Left lung (tissue), 4 donors: ENCODE measurements at regions not wholly inside any gene's neighbourhood (a gene's known extent, or its start where the extent isn't known, plus 50 kb on each side); places are given as distances from the start of the nearest gene placed in this dataset.

Experiments
- ATAC-seq: fragments of 200-7000 bp; cut with Tn5 transposase; one replicate; pipeline ENCODE4 v1.9.1; 2020; ENCODE audit warnings: moderate library complexity
- DNase-seq, 4 donors: peaks; one replicate each; pipeline ENCODE4 v3.0.0-alpha.2; 2013 to 2020
- H3K27ac ChIP-seq, 2 donors: fragments of 200-600 bp; sonication (generic) in 1 of 2; one replicate each; pipeline versions ENCODE4 v1.5.0 to v1.8.0; 2020 to 2021
- H3K27me3 ChIP-seq, 2 donors: fragments of 200-600 bp; sonication (generic) in 1 of 2; one replicate each; pipeline versions ENCODE4 v1.5.0 to v1.8.0; 2020 to 2021
- H3K36me3 ChIP-seq, 2 donors: fragments of 200-600 bp; sonication (generic) in 1 of 2; one replicate each; pipeline versions ENCODE4 v1.5.0 to v1.8.0; 2020 to 2021
- H3K4me1 ChIP-seq, 2 donors: fragments of 200-600 bp; one replicate each; pipeline ENCODE4 v1.8.0; 2021
- H3K4me3 ChIP-seq, 2 donors: fragments of 200-600 bp; sonication (generic) in 1 of 2; one replicate each; pipeline versions ENCODE4 v1.5.0 to v1.8.0; 2020 to 2021; ENCODE audit warnings: mild to moderate bottlenecking in 1 of 2
- H3K9me3 ChIP-seq, 2 donors: fragments of 200-600 bp; sonication (generic) in 1 of 2; one replicate each; pipeline versions ENCODE4 v1.5.0 to v1.8.0; 2020 to 2021
- intact Hi-C, 2 donors: fragments of 100-400 bp; cut with DNase I; formaldehyde crosslinking; loops; one replicate each; pipeline versions ENCODE4 v1.11.2 to v1.14.2; 2022
- TF ChIP-seq, protein P1 (sequence below), 2 donors: fragments of 200-600 bp; sonication (generic) in 1 of 2; IDR thresholded peaks; one replicate each; pipeline versions ENCODE4 v1.5.0 to v1.8.0; 2021; ENCODE audit warnings: antibody characterized with exemption in 2 of 2
- donor health status: DM: no; HTN: yes; CAD: no.
- donor health status: DM: no; HTN: no; CAD: no.

DNA sequence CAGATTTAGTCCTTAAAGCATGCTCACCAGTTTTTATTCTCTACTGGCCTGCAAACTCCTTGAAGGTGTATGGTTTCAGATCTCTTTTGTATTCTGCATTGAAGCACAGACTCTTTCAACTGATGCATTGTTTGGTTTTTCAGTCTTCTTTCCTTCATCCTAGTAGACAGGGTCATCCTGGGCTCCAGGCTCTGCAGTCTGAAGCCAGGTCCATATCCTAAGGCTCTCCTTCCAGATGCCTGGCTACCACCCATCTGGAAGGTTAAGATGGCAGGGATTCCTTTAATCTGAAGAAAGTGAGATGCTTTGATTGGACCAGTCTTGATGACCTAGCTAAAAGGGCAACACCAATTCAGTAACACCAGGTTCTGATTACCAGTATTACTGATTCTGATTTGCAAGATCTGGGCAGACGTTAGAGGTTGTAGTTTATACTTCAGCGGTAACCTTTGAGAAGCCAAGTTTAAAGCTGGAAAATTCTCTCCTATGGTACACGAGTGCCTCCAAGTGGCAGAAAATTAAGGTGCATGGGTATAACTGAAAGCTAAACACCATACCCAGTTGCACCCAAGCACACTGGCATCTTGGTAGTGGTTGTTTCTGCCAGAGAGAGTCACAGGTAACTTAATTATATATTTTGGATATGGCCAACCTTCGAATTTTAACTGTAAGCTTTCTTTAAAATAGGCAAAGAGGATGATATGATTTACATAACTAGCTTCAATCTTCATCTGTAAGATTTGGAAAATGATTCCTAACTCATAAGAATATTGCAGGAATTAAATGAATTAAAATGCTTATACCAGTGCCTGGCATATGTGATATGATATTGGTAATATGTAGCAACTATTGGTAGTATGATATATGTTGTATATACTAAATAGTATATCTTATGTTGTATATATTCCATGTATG, 1651.9 kb upstream of the MIR17HG start:
- DNase-seq, result peak in 2 of 4 donors; percentile 29 to 44
- H3K27me3 ChIP-seq, result no peaks in the 10 kb centered on the region
- no peak overlapping the region for H3K4me3 ChIP-seq
- ATAC-seq, result peak; percentile 89
- intact Hi-C loops, result no loop called here
- TF ChIP-seq, protein P1, sequence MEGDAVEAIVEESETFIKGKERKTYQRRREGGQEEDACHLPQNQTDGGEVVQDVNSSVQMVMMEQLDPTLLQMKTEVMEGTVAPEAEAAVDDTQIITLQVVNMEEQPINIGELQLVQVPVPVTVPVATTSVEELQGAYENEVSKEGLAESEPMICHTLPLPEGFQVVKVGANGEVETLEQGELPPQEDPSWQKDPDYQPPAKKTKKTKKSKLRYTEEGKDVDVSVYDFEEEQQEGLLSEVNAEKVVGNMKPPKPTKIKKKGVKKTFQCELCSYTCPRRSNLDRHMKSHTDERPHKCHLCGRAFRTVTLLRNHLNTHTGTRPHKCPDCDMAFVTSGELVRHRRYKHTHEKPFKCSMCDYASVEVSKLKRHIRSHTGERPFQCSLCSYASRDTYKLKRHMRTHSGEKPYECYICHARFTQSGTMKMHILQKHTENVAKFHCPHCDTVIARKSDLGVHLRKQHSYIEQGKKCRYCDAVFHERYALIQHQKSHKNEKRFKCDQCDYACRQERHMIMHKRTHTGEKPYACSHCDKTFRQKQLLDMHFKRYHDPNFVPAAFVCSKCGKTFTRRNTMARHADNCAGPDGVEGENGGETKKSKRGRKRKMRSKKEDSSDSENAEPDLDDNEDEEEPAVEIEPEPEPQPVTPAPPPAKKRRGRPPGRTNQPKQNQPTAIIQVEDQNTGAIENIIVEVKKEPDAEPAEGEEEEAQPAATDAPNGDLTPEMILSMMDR (IDR thresholded peaks at IDR 0.05), result peak; percentile 31 to 66
- H3K4me1 ChIP-seq, result no peaks in the 10 kb centered on the region
- H3K27ac ChIP-seq, result no peak overlapping the region
- no peaks in the 10 kb centered on the region for H3K9me3 ChIP-seq
- H3K36me3 ChIP-seq, result no peaks in the 10 kb centered on the region

DNA sequence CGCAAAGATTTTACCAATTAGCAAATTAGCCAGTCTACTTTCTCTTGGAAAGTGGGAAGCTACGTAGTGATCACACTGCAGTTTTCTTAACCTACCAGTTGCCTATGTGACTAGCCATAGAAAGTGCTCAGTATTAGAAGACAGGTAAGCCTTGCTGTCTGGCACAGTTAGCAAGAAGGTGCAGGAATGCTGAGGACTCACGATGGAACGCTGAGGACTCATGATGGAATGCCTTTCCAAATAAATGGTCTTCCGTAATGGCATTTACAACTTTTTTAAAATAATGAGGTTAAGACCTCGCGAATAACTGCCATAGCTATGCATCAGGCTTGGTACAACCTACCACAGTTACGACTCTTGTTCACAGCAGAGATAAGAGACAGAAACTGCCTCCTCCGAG, 1645.6 kb upstream of the MIR17HG start:
- no peaks in the 10 kb centered on the region for H3K36me3 ChIP-seq
- H3K27me3 ChIP-seq, result no peaks in the 10 kb centered on the region
- H3K4me3 ChIP-seq, result no peak overlapping the region
- no peak overlapping the region for H3K27ac ChIP-seq
- H3K4me1 ChIP-seq, result no peaks in the 10 kb centered on the region
- ATAC-seq (no peak), DNase-seq (no peak)
- intact Hi-C loops, result no loop called here
- TF ChIP-seq, protein P1 (IDR thresholded peaks at IDR 0.05), result no peak
- H3K9me3 ChIP-seq, result no peaks in the 10 kb centered on the region

DNA sequence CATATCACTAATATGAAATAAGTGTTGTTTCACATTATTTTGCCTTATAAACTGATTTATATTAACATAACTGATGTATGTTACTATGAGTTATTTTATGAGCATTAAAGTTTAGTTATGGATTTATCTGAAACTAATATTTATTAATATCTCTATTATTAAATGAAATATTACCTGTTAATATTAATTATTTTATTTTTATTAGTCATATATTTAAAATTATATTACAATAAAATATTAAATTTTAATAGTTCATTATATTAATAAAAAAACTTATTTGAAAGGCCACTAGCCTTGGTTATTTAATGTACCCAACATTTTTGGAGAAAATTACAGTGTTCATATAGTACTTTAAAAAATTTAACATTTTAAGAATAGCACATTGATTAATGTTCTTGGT, 1643.4 kb upstream of the MIR17HG start:
- H3K4me3 ChIP-seq, result no peak overlapping the region
- H3K4me1 ChIP-seq, result no peaks in the 10 kb centered on the region
- no peaks in the 10 kb centered on the region for H3K27me3 ChIP-seq
- ATAC-seq (no peak), DNase-seq (no peak)
- intact Hi-C loops, result no loop called here
- H3K36me3 ChIP-seq, result no peaks in the 10 kb centered on the region
- no peak overlapping the region for H3K27ac ChIP-seq
- no peaks in the 10 kb centered on the region for H3K9me3 ChIP-seq
- TF ChIP-seq, protein P1 (IDR thresholded peaks at IDR 0.05), result no peak

DNA sequence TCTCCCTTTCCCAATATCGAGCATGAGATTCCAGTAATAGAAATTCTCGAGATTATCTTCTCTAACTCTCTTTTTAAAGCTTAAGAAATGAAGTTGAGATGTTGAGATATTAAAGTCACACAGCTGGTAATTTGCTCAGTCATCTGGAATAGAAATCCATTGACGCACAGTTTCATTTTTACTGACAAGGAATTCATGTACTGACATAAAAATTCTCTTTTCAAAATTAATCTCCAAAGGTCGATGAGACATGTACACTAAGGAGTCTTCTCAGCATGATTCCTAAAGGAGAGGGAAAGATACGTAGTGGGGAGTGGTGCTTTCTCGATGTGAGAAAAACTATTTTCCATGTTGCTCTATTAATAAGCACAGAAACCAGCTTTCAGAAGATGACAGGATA, 1639.5 kb upstream of the MIR17HG start:
- intact Hi-C loops, result no loop called here
- DNase-seq (no peak), ATAC-seq (no peak)
- no peak overlapping the region for H3K27ac ChIP-seq
- no peaks in the 10 kb centered on the region for H3K36me3 ChIP-seq
- TF ChIP-seq, protein P1 (IDR thresholded peaks at IDR 0.05), result no peak
- H3K4me3 ChIP-seq, result no peak overlapping the region
- no peaks in the 10 kb centered on the region for H3K9me3 ChIP-seq
- H3K27me3 ChIP-seq, result no peaks in the 10 kb centered on the region
- no peaks in the 10 kb centered on the region for H3K4me1 ChIP-seq

DNA sequence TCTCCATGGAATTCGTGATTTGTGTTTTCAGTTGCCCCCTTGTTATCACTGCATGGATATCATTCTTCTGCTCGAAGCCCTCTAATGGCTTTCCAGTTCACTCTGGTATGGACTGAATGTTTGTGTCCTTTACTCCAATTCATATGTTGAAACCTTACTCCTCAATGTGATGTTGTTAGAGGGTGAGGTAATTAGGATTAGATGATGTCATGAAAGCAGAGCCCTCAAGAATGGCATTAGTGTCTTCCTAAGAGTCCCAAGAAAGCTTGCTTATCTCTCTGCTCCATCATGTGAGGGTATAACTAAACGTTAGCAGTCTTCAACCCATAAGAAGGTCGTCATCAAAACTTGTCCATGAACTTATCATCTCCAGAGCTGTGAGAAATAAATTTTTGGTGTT, 1626.3 kb upstream of the MIR17HG start:
- no peaks in the 10 kb centered on the region for H3K36me3 ChIP-seq
- H3K4me3 ChIP-seq, result no peak overlapping the region
- TF ChIP-seq, protein P1 (IDR thresholded peaks at IDR 0.05), result no peak
- ATAC-seq, result no peak
- H3K4me1 ChIP-seq, result no peaks in the 10 kb centered on the region
- H3K27me3 ChIP-seq, result no peaks in the 10 kb centered on the region
- H3K9me3 ChIP-seq, result no peaks in the 10 kb centered on the region
- intact Hi-C loops, result no loop called here
- no peak overlapping the region for H3K27ac ChIP-seq
- DNase-seq, result no peak
